GM18508 (cell line): ENCODE measurements at regions not wholly inside any gene's neighbourhood (a gene's known extent, or its start where the extent isn't known, plus 50 kb on each side); places are given as distances from the start of the nearest gene placed in this dataset.

Experiments used
- ATAC-seq: cut with Tn5 transposase; IDR thresholded peaks from one replicate; pipeline ENCODE4 v1.9.1; 2021; ENCODE audit warnings: moderate number of reproducible peaks; ENCODE audit not compliant: insufficient read depth, unreplicated experiment

DNA sequence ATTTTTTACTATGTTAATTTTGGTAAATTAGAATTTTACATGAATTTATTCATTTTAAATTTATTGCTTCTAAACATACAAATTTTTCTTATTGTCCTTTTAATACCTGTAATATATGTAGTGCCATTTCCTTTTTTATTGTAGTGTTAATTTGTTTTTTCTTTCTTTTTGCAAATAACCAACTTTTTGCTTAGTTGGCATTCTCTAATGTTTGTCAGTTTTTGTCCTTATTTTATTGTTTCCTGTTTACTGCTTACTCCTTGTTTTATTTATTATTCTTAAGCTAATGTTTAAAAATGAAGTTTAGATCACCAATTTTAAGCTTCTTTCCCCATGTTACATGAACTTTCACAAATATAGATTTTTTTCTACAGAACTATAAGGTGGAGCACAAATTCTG lies 516.6 kb downstream of the SLITRK1 start:
- no peak for ATAC-seq

DNA sequence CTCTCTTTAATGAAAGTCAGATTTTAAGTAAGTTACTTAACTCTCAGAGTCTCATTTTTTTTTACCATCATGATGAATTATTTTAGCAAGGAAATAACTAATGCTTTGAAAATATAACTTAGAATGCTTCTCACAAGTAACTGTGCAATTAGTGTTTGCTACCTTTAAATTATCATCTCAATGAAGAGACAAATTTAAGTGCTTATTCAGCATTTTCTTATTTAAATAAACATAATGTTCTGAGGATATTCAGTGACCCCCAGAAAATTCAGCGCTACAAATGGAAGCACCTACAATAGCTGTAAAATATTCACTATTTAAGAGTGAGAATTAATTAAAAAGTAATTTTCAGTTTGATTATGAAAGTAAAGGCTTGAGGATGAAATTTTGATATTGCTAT lies 527.2 kb downstream of the SLITRK1 start:
- no peak for ATAC-seq

DNA sequence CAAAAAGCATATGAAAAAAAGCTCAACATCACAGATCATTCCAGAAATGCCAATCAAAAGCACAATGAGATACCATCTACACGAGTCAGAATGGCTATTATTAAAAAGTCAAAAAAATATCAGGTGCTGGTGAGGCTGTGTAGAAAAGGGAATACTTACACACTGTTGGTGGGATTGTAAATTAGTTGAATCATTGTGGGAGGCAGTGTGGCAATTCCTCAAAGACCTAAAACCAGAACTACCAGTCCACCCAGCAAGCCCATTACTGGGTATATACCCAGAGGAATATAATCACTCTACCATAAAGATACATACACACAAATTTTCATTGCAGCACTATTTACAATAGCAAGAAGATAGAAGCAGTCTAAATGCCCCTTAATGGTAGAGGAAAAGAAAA lies 529.9 kb downstream of the SLITRK1 start:
- ATAC-seq: no peak

- no peak for ATAC-seq
These were observed 531.7 kb downstream of the SLITRK1 start for GRCh38 chr13:83350569-83350968.

DNA sequence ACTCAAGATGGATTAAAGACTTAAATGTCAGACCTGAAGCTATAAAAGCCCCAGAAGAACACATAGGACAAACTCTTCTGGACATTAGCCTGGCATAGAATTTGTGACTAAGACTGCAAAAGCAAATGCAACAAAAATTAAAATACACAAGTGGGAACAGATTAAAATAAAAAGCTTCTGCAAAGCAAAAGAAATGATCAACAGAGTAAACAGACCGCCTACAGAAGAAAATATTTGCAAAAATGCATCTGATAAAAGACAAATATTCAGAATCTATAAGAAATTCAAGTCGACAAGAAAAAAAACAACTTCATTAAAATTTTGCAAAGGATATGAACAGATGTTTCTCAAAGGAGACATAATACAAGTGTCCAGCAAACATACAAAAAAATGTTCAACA lies 537.8 kb downstream of the SLITRK1 start:
- ATAC-seq: no peak

GRCh38 chr13:83340170-83340569 lies 542.1 kb downstream of the SLITRK1 start:
- ATAC-seq: no peak

DNA sequence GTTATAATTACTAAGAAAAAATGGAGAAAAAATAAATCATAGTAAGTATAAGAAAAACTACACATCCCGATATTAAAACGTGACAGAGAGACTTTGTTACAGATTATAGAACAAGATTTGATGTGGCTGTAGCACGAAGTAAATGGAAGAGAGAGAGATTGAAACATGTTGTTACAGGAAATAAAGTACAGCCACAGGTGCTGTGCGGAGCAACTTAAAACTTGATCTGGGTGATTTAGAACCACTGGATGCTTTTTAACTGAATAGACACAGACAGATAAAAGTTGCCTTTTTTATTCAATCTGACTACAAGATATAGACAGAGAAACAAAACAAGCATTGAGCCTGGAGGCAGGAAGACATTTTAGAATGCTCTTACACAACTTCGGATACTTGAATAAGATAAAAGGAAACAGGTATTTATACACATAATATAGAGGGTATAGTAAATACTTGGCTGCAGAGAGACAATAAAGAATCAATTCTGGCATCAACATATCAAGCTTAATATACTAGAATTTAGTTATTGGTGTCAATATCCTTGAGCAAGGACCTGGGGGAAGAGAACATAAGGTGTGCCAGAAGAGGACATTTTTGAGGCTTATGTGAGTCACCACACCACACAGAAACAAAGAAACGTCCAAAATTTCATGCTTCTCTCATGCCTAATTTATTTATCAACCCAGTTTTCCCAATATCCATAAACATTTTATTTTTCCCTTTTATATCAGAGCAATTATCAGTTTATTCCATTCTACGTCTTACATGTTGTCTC lies 548.5 kb downstream of the SLITRK1 start:
- ATAC-seq: no peak

GRCh38 chr13:83332751-83333150 lies 549.5 kb downstream of the SLITRK1 start:
- ATAC-seq: no peak

DNA sequence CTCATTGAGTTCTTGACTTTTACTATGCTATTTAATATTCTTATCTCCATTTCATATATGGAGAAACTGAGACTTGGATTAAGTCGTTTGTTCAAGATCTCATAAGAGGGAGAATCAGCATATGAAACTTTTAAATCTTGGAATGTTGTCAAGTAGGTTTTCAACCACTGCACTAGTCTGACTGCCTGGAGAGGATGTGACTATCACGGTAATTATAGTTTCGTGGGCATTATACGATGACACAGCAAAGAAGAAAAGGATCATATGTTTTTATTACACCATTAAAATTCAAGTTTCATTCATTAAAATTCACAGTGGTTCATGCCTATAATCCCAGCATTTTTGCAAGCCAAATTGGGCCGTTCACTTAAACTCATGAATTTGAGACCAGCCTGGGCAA lies 555.2 kb downstream of the SLITRK1 start:
- ATAC-seq: no peak

DNA sequence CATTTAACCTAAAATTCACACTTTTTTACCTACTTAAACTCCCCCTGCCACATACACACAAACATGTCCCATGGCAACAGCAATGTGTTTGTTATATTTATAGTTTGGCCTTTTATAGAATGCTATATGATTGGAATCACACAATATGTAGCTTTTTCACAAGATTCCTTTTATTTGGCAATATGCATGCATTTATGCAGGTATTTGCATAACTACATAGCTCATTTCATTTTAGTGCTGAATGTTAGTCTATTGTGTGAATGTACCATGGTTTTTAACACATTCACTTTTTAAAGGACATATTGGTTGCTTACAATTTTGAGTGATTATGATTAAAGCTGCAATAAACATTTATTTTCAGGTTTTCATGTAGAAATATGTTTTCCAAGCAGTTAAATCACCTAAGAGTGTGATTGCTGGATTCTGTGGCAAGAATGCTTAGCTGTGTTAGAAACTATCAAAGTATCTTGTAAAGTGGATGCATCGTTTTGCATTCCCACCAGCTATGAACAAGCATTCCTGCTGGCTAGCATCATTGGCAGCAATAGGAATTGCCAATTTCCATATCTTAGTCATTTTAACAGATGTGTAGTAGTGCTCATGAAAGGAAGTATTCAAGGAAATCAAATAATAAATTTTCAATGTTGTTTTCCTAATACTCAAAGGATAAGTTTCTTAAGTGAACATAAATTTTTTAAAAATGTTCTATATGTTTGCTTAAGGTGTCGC lies 557.0 kb downstream of the SLITRK1 start:
- no peak for ATAC-seq

DNA sequence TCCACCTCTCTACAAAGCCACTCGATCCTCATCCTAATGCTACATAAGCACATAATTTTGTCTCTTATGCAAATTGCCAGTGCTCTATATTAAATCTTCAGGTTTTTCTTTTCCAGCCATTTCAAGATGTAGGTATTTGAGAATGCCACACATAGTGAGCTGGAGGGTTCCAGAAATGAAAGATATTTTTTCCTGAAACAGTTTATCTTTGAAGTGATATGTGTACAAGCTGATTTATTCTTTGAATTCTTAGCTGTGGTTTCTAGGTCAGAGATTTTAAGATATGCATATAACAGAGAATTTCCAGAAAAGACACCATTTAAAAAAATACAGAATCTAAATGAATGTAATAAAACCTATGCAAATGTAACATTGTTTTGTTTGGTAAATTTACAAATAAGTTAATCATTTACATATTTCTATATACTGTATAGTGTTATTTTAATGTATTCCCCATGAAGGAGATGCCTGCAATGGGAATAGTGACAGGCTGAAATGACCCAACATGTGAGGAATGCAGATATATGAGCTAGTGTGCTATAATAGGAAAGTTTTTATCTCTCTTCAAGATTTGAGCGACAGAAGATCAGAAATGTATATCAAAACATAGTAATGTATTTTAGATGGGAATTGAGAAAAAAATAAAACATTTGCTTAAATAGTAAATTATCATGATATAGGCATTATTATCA lies 570.2 kb downstream of the SLITRK1 start:
- ATAC-seq: no peak

DNA sequence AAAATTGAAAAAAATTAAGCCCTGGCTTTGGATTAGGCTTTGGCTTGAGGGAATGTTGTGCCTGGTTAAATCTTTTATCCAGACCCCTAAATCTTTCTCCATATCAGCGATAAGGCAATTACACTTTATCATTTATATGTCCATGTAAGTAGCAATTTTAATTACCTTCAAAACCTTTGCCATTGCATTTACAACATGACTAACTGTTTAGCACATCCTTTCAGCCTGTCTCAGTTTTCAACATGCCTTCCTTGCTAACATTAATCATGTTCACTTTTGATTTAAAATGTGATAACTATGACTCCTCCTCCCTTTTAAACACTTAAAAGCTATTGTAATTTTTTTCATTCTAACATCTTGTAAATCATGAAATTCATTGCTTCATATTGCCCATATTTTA lies 583.7 kb downstream of the SLITRK1 start:
- no peak for ATAC-seq

DNA sequence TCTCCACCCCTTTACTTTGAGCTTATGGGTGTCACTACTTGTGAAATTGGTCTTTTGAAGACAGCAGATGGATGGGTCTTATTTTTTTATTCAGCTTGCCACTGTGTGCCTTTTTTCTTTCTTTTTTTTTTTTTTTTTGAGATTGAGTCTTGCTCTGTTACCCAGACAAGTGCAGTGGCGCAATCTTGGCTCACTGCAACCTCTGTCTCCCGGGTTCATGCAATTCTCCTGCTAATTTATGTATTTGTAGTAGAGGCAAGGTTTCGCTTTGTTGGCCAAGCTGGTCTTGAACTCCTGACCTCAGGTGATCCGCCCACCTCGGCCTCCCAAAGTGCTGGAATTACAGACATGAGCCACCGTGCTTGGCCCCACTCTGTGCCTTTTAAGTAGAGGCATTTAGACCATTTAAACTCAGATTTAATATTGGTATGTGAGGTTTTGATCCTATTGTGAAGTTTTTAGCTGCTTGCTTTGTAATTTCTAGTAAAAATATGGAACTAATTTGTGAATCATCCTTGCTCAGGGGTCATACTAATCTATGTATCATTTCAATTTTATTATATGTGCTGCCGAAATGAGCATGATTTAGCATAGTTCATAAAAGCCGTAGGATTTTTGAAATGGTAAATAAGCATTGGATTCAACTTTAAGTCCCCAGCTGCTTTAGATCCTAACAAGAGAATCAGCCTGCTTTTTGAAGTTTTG lies 584.5 kb downstream of the SLITRK1 start:
- ATAC-seq: no peak

DNA sequence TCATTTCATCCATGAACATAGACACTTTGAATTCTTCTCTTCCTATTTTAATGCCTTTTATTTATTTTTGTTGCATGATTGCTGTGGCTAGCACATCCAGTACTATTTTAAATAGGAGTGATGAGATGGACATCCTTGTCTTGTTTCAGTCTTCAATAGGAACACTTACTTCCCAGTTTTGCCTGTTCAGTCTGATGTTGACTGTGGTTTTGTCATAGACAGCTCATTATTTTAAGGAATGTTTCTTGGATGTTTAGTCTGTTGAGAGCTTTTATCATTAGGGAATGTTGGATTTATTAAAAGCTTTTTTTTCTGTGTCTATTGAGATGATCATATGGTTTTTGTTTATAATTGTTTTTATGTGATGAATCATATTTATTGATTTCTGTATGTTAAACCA lies 586.6 kb downstream of the SLITRK1 start:
- no peak for ATAC-seq

DNA sequence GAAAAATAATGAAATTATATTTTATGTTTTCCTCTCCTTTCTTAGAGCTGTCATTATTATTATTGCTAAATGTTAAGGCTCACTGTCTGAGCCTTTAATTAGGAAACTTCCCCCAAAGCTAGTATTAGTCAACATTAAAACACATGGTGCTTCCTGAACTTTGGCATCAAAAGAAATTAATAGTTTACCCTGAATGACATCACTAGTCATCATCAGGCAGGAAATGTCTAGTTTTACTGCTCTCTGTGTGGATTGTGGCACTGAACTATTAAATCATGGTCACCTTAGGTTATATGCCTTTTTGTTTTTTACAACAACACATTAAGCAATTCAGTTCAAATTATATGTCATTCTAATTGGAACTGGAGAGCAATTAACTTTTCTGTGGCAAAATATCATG lies 595.5 kb downstream of the SLITRK1 start:
- no peak for ATAC-seq

DNA sequence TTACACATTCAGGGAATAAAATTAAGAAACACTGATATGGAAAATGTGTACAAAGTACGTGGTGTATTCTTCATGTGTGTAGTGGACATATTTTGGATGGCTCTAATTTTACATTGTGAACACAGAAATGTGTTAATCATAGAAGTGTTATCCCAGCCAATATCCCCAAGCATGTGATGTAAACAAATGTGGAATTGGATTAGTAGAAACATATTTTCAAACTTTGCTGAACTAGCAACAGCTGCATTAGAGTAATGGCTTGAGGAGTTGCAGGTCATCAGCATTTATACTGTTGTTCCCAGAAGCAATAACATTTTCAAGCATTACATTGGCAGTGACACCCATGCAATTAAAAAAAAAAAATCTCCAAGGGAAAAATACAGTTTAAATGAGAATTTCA lies 600.6 kb downstream of the SLITRK1 start:
- no peak for ATAC-seq

- ATAC-seq: no peak
These were observed 607.6 kb downstream of the SLITRK1 start for GRCh38 chr13:83274679-83275078.

GRCh38 chr13:83272652-83273240 lies 609.5 kb downstream of the SLITRK1 start:
- ATAC-seq: no peak

DNA sequence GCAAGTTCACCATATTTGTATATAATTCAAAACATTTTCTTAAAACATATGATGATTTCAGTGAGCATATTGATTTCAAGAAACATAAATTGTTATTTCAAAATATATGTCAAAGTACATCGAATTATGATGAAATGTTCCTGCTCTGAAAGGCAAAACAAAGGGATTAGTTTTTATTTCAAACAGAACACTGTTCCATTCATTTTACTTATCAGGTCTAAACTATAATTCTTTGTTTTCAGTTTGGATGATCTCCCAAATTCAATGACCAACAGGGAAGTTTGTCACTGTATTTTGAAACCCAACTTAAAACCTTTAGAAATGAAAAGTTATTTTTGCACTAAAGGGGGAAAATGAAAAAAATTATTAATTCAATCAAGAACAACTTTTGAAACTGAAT lies 610.2 kb downstream of the SLITRK1 start:
- no peak for ATAC-seq

DNA sequence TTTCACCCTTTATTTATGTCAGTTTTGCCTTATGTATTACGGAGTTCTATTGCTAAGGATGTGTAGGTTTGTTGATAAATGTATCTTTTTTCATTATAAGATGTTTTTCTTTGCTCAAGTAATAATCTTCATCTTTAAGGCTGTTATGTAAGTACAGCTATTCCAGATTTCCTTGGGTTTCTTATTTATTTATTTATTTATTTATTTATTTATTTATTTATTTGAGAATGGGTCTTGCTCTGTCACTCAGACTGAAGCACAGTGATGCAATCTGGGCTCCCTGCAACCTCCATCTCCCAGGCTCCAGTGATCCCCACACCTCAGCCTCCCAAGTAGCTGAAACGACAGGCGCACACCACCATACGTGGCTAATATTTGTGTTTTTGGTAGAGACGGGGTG lies 617.0 kb downstream of the SLITRK1 start:
- ATAC-seq: no peak
